VCaP (cell line): ENCODE measurements at regions not wholly inside any gene's neighbourhood (a gene's known extent, or its start where the extent isn't known, plus 50 kb on each side); places are given as distances from the start of the nearest gene placed in this dataset.

Source experiments
- H3K27ac ChIP-seq: fragments of 450-650 bp; 2 replicates; pipeline ENCODE4 v1.5.1; 2017
- TF ChIP-seq, protein P1 (sequence below): fragments of 450-650 bp; conservative IDR thresholded peaks from 2 replicates; pipeline ENCODE4 v1.5.1; 2017; ENCODE audit warnings: mild to moderate bottlenecking, moderate library complexity

DNA sequence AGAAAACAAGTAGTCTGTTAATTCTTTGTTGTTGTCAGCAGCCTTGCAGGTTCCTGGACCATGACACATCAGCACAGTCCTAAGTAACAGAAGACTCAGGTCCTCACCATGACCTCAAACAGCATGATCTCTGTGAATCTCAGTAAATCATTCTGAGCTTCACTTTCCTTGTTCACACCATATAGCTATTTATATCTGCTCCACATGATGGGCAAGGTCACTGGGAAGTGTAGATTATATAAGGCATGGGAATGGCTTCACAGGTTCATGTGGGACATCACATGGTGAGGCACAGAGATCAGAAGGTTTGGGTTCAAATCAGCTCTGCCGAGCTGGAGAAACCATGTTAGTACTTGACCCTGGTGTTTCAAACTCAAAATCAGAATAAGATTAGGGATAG is 245.4 kb upstream of the SPTLC3 start:
- TF ChIP-seq, protein P1, sequence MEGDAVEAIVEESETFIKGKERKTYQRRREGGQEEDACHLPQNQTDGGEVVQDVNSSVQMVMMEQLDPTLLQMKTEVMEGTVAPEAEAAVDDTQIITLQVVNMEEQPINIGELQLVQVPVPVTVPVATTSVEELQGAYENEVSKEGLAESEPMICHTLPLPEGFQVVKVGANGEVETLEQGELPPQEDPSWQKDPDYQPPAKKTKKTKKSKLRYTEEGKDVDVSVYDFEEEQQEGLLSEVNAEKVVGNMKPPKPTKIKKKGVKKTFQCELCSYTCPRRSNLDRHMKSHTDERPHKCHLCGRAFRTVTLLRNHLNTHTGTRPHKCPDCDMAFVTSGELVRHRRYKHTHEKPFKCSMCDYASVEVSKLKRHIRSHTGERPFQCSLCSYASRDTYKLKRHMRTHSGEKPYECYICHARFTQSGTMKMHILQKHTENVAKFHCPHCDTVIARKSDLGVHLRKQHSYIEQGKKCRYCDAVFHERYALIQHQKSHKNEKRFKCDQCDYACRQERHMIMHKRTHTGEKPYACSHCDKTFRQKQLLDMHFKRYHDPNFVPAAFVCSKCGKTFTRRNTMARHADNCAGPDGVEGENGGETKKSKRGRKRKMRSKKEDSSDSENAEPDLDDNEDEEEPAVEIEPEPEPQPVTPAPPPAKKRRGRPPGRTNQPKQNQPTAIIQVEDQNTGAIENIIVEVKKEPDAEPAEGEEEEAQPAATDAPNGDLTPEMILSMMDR = no peak
- H3K27ac ChIP-seq = no peak overlapping the region

DNA sequence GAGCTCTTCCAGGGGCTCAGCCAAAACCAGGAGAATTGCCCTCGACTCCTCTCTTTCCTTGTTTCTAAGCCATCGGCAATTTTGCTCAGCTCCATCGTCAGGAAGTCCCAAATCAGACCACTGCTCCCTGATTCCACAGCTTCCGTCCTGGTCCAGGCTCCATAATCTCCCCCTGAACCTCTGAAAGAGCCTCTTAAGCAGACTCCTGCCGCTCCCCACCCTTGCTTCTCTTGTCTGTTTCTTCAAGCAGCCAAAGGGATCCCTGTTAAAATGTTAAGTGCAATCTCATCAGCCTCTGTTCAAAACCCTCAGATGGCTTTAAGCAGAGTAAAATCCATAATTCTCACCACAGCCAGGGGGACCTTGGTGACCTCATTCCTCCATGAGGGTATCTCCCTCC is 244.7 kb upstream of the SPTLC3 start:
- no peak overlapping the region for H3K27ac ChIP-seq
- TF ChIP-seq, protein P1 = no peak

DNA sequence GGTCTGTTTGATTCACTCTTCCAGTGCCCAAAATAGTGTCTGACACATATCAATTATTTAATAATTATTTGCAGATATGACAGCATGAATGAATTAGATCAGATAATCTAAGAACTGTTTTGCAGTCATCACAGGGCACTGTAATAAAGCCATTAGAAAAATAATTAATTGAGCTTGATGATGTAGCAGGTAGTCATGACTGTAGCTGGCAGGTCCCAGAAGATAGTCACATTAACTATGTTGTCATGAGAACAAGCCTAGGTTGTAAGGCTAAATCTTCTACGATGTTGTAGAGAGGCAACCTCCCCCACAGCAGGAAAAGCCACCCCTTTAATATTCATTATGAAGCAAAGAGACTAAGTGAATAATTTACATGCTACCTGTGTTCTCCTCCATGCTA is 243.9 kb upstream of the SPTLC3 start:
- no peak overlapping the region for H3K27ac ChIP-seq
- TF ChIP-seq, protein P1 = no peak

DNA sequence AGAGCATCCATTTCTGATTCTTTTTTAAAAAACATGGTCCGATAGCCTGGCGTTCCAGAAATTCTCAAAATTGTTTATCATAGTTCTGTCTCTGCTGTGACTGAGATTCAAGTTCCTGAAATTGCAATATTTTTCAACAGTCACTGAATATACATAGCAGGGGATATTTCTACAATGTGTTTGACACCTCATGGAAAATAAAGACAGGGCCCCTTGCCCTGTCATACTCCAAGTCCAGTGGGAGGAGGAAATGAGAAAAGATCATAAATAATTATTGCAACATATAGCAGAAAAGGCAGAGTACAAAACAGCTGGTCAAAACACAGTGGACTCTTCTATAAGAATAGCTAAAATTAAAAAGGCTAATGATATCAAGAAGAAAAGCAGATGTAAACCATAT is 234.8 kb upstream of the SPTLC3 start:
- H3K27ac ChIP-seq = no peak overlapping the region
- TF ChIP-seq, protein P1 = no peak

DNA sequence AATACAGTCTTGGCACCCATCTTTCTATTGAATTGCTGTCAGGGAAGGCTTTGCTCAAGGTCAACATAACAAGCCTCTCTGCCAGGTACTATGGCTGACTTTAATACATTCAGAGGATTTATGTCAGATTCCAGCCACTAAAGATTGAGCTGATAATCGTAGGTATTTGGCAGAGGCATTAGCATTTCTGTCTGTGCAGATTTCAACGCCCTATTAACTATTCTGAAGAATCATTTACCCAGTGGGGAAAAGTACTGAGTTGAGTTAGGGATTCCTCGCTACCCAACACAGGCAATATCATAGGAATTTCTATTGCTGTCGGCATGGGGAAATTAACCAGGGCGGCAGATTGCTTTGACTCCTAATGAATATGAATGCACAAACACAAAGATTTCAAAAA is 233.7 kb upstream of the SPTLC3 start:
- TF ChIP-seq, protein P1 = no peak
- no peak overlapping the region for H3K27ac ChIP-seq

DNA sequence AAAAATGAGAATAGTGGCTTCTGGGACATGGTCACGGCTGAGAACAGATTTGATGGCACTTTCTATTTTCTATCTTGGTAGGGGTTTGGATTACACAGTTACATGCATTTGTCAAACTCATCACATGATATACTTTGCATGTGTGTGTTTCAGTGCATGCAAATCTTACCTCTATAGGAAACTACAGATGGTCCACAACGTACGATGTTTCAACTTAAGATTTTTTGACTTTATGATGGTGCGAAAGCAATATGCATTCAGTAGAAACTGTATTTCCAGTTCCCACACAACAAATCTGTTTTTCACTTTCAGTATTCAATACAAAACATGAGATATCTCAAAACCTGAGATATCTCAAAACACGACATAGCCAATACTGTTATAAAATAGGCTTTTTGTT is 231.8 kb upstream of the SPTLC3 start:
- TF ChIP-seq, protein P1 = no peak
- no peak overlapping the region for H3K27ac ChIP-seq

DNA sequence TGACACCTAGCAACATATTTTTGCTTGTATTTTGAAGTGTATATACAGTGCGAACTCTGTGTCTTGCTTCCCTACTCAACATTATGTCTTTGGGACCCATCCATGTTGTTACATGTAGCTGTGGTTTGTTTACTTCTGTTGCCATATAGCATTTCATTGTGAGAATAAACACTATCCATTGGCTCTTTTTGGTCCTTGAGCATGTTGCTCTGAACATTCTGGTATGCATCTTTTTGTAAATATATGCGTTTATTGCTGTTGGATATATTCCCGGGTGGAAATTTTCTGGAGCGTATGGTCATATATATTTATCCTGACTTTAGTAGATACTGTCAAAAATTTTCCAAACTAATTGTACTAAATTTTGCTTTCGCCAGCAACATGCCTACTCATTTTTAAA is 222.5 kb upstream of the SPTLC3 start:
- no peak overlapping the region for H3K27ac ChIP-seq
- TF ChIP-seq, protein P1 = no peak
